Stimulated activated CD8-positive, alpha-beta memory T cell treated with anti-CD3 and anti-CD28 coated beads, Interleukin-12 subunit alpha, Interleukin-12 subunit beta, amount 100 ng/mL, for 1 hour (primary cell): ENCODE measurements at regions not wholly inside any gene's neighbourhood (a gene's known extent, or its start where the extent isn't known, plus 50 kb on each side); places are given as distances from the start of the nearest gene placed in this dataset.
"Not testable (repeated sequence)": the region's sequence is repeated elsewhere in the genome, so short reads cannot be mapped to it uniquely, and the experiment has no call there.

Source experiments
- DNase-seq: peaks from one replicate; pipeline ENCODE4 v3.0.0-alpha.2; 2020; ENCODE audit warnings: low read depth

DNA sequence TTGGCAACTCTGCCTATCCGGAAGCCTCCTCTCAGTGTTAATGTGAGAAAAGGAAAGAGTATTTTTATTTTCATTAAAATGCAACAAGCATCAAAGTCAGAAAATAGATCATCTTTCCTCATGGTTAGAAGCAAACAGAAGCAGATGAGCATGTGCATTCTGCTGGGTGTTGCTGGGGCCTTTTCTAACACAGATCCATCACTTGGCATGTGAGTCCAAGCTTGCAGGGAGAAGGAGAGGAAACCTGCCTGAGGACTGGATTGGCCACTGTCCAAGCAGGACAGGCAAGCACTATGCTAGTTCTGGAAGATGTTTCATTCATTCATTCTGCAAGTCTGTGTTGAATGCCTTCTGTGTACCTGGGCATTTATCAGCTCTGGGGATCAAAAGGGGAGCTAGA lies 348.7 kb upstream of the PCSK5 start:
- DNase-seq = no peak

DNA sequence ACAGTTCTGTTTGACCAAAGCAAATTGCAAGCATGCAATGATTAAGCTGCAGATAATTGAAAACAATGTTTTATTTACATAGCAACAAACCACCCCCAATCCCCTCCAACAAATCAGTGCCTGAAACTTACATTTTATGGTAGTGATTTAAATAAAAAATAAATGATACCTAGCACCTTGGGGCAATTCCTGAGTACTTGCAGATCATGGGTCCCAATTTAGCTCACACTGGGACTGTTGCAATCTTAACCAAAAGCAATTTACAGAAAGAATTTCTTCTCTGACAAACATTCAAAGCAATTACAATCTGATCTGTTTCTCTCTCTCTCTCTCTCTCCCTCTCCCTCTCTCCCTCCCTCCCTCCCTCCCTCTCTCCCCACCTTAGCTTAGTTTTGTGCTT lies 345.7 kb upstream of the PCSK5 start:
- no peak for DNase-seq

DNA sequence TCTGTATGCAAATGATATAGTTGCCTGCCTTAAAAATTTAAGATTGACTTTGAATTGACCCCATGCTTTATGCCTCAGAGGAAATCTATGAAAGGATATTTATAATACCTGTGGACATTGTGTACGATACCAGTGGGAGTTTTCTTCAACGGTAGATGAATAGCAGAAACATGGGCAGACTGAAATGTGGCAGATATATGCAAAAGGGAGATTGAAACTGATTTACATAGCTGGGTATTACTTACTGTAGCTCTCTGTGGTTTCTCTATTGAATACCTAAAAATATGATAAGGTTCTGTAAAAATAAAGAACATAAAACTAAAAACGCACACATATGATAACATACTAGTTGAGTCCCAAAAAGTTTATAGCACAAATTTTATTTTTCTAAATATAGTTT lies 345.2 kb upstream of the PCSK5 start:
- no peak for DNase-seq

DNA sequence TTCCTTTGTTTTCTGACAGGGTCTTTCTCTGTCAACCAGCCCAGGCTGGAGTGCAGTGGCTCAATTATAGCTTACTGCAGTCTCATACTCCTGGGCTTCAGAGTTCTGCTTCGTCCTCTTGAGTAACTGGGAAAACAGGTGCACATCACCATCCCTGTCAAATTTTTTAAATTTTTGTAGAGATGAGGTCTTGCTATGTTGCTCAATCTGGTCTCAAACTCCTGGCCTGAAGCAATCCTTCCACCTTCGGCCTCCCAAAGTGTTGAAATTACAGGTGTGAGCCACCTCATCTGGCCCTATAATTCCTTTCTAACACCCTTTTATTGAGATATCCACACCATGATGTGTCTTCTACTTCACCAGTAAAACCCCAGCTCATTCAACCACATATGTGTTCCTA lies 341.6 kb upstream of the PCSK5 start:
- no peak for DNase-seq

DNA sequence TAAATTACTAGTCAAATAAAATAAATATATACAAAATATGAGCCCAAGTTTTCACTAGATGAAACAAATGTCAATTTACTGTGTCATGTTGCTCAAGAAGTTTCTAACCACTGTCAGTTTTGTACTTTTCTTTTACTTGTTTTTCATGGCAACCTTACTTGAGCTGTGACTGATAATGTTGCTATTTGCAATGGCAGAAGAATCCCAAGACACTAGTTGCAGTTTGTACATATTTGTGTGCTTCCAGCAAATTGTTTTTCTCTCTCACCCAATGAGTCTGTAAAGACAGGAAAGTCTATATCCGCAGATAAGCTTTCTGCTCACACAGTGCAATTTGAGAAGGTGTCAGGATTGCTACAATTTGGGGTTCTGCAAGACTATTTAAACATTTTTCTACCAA lies 338.6 kb upstream of the PCSK5 start:
- DNase-seq = no peak

- no peak for DNase-seq
Observed at GRCh38 chr9:75552941-75553340, 337.5 kb upstream of the PCSK5 start.

DNA sequence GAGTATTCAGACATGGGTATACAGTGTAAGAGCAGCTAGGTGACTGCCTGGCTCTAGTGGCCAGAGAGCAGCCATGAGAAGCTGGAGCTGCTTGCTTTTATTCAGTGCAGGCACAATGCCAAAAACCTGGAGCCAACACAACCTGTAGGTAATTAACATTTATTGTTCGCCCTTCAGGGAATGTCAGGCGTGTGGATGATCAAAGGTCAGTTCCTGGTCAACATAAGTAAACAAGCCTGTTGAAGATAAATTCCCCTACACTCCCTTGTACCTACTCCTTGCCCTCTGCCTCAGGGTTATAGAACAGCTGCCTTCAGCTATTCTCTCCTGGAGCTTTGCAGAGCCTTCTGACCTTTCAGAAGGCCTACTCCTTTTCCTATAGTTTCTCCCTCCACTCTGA lies 323.7 kb upstream of the PCSK5 start:
- DNase-seq = not testable (repeated sequence)

GRCh38 chr9:75570538-75570937 lies 319.9 kb upstream of the PCSK5 start:
- DNase-seq = no peak

GRCh38 chr9:75574569-75574968 lies 315.9 kb upstream of the PCSK5 start:
- no peak for DNase-seq

DNA sequence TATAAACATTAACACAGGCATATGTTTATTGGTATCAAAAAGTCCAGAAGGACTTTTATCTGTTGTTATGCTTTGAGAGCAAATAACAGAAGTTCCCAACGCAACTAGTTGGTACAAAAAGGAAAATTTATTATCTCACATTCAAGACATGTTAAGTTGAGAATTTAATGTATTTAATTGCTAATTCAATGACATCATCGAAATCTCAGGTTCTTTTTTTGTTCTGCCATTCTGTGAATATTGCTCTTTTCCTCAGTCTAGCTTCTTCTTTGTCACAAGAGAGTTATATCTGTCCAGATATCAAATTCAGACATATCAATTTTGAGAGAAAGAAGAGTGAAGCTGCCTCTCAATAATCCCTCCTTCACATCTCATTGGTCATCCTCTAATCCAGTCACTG lies 307.6 kb upstream of the PCSK5 start:
- DNase-seq = no peak

- no peak for DNase-seq
Observed at GRCh38 chr9:75588808-75589207, 301.7 kb upstream of the PCSK5 start.

- DNase-seq = no peak
Observed at GRCh38 chr9:75589497-75589896, 301.0 kb upstream of the PCSK5 start.

- no peak for DNase-seq
Observed at GRCh38 chr9:75591972-75592371, 298.5 kb upstream of the PCSK5 start.

DNA sequence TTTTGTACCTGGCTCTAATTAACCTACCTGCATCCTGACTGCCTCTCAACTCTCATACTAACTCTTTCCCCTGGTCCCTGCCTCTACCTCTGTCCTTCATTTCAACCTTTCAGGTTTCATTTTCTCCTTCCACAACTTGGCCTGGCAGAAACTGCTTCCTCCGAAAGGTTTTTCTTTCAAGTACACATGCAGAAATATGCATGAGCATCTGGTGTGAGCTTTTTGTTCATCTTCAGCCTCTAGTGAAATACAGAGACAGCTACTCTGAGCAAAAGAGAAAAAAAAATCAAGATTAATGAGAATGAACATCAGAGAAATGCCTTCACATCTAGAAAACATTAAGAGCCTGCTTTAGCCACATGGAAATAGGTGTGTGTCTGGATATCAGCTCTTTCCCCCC lies 297.9 kb upstream of the PCSK5 start:
- no peak for DNase-seq

DNA sequence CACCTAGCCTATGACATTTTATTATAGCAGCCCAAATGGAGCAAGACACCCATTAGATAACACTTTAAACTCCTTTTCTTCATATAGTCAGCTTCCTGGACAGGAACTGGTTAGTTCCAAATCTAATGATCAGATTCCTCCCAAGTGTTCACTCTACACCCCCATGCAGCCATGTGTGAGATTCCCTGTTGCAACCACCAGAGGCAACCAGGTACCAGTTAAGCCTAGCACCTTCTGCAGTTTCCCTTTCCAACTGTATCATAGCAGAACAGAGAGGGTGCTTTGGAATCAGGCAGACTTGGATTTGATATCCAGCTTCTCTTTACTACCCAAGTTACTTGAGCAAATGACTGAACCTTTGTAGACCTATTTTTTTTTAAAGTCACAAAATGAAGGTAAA lies 296.6 kb upstream of the PCSK5 start:
- no peak for DNase-seq

DNA sequence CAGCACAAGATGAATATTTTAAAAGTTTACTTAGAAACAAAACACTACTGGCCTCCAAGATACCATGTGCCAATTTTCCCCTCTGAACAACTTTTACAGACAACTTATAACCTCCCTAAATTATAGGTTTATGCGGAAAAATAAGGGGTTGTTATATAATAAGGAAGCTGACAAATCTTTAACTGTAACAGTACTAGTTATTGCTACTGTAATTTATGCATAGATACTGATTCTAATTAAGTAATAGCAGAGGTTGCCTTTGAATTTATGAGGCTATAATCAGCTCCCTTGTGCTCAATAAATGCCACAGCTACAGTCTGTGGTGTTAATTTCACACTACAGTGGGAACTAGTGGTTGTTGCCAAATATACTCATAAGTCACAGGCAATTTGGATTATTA lies 291.3 kb upstream of the PCSK5 start:
- DNase-seq = no peak

DNA sequence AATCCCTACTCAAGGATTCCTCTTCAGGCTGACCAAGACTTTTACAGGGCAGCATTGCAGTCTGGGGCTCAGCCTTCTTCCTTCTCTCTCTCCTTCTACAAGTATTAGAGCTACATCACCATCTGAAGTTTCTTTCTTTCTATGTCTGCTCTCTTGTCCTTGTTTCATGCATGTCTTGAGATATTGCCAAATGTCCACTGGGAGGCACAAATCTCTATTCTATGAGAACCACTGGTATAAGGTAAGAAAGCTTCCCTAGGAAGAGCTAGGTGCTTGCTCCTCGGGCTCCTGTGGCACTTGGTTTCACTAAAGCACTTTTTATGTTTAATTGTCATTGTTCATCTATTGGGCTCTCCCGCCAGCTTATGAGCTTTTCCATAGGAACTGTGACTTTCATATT lies 289.2 kb upstream of the PCSK5 start:
- no peak for DNase-seq

- no peak for DNase-seq
Observed at GRCh38 chr9:75602060-75602459, 288.4 kb upstream of the PCSK5 start.

DNA sequence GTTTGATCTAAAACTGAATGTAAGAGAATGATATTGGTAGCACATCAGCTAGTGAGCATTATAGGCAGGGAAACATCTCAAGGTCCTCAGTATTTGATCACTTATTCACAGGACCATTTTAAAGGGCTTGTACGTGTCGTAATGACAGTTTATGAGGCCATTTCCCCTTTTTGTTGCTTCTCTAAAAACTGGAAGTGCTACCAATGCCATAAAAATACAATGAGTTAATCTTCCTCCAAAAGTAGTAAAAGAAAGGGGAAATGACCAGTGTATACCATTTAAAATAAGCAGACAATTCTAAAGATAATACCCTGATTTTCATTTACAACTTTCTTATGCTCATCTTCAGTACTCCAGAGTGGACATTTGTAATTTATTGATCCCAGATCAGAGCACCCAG lies 285.8 kb upstream of the PCSK5 start:
- DNase-seq = no peak

DNA sequence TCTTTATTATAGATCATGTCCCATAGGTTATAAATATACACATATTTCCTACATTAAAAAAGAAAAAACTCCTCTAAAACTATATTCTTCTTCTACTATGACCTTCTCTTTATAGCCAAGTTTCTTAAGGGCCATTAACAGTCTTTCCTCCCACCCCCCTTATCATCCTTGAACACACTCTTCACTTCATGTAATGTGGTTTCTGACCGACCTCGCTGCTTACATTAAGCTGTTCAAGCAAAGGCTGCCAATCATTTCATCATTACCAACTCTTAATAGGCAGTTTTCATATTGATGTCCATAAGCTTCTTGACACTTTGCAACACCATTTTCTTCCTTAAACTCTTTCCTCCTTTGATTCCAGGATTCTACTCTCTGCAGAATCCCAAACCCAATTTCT lies 283.0 kb upstream of the PCSK5 start:
- DNase-seq = no peak

DNA sequence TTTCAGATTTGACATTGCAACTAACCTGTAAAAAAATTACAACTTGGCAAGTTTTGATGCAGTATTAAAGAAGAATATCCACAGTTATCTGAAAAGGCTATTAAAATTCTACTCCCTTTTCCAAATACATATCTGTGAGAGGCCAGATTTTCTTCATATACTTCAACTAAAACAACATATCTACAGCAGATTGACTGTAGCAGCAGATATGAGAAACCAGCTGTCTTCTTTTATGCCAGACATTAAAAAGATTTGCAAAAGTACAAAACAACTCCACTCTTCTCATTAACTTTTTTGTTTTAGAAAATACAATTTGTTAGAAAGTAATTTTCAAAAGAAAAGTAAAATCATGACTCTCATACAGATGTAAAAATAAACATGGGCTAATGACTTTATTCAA lies 281.1 kb upstream of the PCSK5 start:
- no peak for DNase-seq

GRCh38 chr9:75610246-75610645 lies 280.2 kb upstream of the PCSK5 start:
- DNase-seq = no peak

DNA sequence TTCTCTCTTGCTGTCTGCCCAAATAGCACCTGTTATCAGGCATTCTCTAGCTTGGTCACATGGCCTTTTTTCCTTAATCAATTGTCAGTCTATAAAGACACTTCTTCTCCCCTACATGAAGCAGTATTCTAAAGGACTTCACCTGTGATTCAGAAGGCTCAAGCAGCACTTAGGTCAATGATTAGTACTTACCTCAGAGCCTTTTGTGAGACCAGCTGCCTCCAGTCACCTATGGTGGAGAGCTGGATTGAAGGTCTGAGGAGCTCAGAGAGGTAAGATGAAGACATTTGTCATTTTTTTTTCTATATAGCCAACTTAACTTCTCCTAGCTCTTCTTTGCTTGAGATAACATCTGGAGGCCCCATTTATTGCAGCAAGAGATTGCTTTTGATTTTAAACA lies 278.3 kb upstream of the PCSK5 start:
- no peak for DNase-seq

GRCh38 chr9:75612754-75613153 lies 277.7 kb upstream of the PCSK5 start:
- no peak for DNase-seq

DNA sequence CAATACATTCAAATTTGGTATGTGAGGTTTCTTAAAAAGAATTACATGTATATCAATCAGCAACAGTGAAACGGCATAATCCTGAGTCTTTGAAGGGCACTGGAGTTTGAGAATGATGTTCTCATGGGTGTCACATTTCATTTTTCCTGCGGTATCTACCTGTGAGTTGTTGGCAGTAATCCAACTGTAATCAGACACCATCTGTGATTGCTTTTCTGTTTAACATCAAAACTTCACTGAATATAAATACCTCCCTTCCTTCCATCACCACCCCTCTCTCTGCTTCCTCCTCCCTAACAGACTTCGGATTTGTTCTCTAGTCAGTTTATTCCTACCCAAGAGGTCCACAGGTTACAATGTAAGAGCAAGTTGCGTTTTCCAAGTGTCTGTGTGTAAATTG lies 275.2 kb upstream of the PCSK5 start:
- no peak for DNase-seq
